ENCODE measurements at regions not wholly inside any gene's neighbourhood (a gene's known extent, or its start where the extent isn't known, plus 50 kb on each side); places are given as distances from the start of the nearest gene placed in this dataset.

DNA sequence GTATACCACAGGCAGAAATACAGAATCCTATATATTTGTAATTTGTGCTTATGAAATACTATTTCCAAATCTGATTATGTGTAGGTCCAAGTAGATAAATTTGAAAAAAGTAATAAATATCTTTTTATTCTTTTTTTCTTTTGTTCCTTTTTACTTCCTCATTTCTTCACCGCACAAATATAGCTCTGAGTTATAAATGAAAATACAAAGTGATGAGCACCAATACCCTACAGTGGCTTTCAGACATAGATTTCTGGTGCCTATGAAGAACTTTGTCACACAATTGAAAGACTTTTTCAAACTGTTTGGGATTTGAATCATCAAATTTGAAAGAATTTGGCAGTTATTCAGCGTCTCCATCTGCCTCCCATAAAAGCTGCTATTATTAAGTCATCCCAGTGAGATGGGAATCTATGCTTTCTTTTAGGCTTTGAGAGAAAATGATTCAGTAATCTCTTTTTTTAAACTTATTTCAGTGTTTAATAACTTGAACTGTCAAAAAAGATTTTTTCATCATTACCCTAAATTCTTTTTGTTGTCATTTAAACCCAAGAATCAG lies 363.6 kb upstream of the GOLIM4 start:
- no peaks in the 10 kb centered on the region for H3K27me3 Mint-ChIP-seq
- no peaks in the 10 kb centered on the region for H3K36me3 Mint-ChIP-seq (ENCODE audit: insufficient read depth)

DNA sequence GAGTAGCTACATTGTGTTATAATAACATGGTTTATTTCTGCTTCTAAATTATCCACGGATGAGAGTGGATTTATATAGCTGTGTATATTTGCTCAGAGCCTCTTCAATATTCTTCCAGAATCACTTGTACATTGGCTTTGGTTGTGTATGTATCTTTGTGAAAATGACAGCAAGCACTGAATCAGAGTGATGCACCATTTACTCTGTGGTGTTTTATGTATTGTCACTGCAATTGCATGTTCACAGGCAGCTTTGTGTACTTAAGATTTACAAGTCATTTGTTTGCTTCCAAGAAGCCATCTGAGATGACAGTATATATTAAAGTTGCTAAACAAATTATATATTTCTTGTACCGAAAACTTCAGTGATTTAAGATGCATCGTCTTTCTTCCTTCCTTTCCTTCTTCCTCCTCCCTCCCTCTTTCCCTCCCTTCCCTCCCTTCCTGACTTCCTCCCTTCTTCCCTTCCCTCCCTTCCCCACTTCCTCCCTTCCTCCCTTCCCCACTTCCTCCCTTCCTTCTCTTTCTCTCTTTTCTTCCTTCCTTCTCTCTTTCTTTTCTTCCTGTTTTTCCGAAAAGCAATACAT lies 362.3 kb upstream of the GOLIM4 start:
- H3K4me3 Mint-ChIP-seq = no peak overlapping the region
- peaks cover 26% of the 10 kb centered on the region for H3K9me3 Mint-ChIP-seq
- H3K4me1 Mint-ChIP-seq = no peaks in the 10 kb centered on the region
- no peaks in the 10 kb centered on the region for H3K27me3 Mint-ChIP-seq
- H3K27ac Mint-ChIP-seq (ENCODE audit: low read depth) = no peak overlapping the region
- ATAC-seq (replicated peaks; ENCODE audit: extremely low read depth, poor library complexity, severe bottlenecking) = no peak
- H3K36me3 Mint-ChIP-seq (ENCODE audit: insufficient read depth) = no peaks in the 10 kb centered on the region
- DNase-seq (ENCODE audit: low spot score in 2 of 2) = no peak

More for the DNA sequence above, 363.6 kb upstream of the GOLIM4 start:
- Mint-ChIP-seq H3K4me1 (no peaks in the 10 kb centered on the region), H3K9me3 (peaks cover 27% of the 10 kb centered on the region), H3K27ac (ENCODE audit: low read depth) (no peak overlapping the region), H3K4me3 (no peak overlapping the region)
- ATAC-seq (replicated peaks; ENCODE audit: extremely low read depth, poor library complexity, severe bottlenecking) (no peak), DNase-seq (ENCODE audit: low spot score in 2 of 2) (no peak)

DNA sequence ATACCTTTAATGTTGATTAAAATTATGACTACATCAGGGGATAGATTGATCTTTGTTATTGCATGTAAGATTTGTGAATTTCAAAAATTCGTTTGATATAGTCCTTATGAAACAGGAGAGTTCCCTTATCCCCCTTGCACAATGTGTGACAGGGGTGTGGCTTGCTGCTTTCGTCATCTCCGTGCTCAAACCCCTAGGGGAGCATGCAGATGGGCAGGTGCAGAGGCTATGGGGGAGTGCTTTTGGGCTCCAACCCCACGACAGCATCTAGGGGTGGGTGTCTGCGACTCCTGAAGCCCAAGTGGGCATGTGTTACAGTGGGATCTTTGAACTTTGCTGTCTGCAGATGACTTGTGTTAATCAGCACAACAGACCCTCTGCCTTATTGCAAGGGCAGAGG lies 360.1 kb upstream of the GOLIM4 start:
- H3K4me3 Mint-ChIP-seq = no peak overlapping the region
- peaks cover 12% of the 10 kb centered on the region for H3K9me3 Mint-ChIP-seq
- ATAC-seq (replicated peaks; ENCODE audit: extremely low read depth, poor library complexity, severe bottlenecking) (no peak), DNase-seq (ENCODE audit: low spot score in 2 of 2) (no peak)
- no peaks in the 10 kb centered on the region for H3K4me1 Mint-ChIP-seq
- H3K27me3 Mint-ChIP-seq = no peaks in the 10 kb centered on the region
- no peak overlapping the region for H3K27ac Mint-ChIP-seq (ENCODE audit: low read depth)
- no peaks in the 10 kb centered on the region for H3K36me3 Mint-ChIP-seq (ENCODE audit: insufficient read depth)

DNA sequence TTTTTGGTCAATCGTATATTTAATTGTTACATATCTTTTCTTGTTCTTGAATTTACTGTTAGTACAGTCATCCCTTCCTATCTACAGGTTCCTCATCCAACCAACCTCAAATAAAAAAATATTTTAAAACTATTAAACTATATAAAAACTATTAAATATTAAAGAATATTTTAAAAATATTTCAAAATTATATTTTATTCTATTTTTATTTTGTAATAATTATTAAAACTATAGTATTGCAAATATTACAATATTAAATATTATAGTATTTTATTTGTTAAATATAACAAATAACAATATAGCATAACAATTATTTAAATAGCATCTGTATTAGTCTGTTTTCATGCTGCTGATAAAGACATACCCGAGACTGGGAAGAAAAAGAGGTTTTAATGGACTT lies 357.9 kb upstream of the GOLIM4 start:
- H3K27ac Mint-ChIP-seq (ENCODE audit: low read depth) = no peak overlapping the region
- no peak for ATAC-seq (replicated peaks; ENCODE audit: extremely low read depth, poor library complexity, severe bottlenecking)
- no peaks in the 10 kb centered on the region for H3K27me3 Mint-ChIP-seq
- no peak overlapping the region for H3K4me3 Mint-ChIP-seq
- no peaks in the 10 kb centered on the region for H3K36me3 Mint-ChIP-seq (ENCODE audit: insufficient read depth)
- H3K4me1 Mint-ChIP-seq = no peaks in the 10 kb centered on the region
- DNase-seq (ENCODE audit: low spot score in 2 of 2) = no peak
- H3K9me3 Mint-ChIP-seq = peaks cover 12% of the 10 kb centered on the region

DNA sequence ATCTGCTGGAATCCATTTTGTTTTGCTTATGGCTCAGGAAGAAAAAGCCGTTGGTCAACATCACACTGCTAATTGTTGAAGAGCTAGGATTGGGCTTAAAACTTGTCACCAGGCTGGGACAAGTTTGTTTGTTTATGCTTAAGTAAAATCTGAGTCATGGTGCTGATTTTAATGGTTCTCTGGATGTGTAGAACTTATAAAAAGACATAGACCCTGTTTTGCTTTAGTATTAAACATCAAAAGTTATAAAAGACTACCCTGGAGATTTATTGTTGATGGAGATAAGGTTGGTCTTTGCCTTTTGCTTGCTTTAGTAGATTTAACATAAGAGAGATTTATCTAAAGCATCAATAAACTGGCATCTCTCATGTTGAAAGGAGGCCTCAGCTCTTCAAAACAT lies 348.2 kb upstream of the GOLIM4 start:
- Mint-ChIP-seq H3K27ac (ENCODE audit: low read depth) (no peak overlapping the region), H3K27me3 (no peaks in the 10 kb centered on the region), H3K36me3 (ENCODE audit: insufficient read depth) (no peaks in the 10 kb centered on the region), H3K4me1 (no peaks in the 10 kb centered on the region), H3K9me3 (peaks cover 9% of the 10 kb centered on the region), H3K4me3 (no peak overlapping the region)
- ATAC-seq (replicated peaks; ENCODE audit: extremely low read depth, poor library complexity, severe bottlenecking) (no peak), DNase-seq (ENCODE audit: low spot score in 2 of 2) (no peak)

DNA sequence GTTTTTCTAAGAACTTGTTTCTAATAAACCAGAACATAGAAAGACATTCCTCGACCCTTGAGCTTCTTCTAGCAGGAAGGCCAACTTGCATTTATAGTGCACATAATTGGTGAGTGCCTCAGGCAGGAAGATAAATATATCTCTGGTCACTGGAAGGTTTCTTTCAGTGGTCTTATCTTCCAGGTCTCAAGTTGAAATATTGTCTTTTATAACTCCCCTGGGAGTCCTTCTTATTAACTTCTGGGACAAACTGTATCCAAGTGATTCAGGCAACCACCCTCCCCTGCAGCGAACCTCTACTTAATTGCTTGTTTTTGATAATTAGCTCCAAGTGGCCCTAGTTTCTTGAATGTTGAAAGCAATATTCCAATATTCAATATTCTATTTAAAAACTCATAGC lies 346.8 kb upstream of the GOLIM4 start:
- DNase-seq (ENCODE audit: low spot score in 2 of 2) = no peak
- Mint-ChIP-seq H3K9me3 (peaks cover 9% of the 10 kb centered on the region), H3K27me3 (no peaks in the 10 kb centered on the region), H3K4me1 (no peaks in the 10 kb centered on the region), H3K4me3 (no peak overlapping the region), H3K36me3 (ENCODE audit: insufficient read depth) (no peaks in the 10 kb centered on the region), H3K27ac (ENCODE audit: low read depth) (no peak overlapping the region)
- ATAC-seq (replicated peaks; ENCODE audit: extremely low read depth, poor library complexity, severe bottlenecking) = no peak

DNA sequence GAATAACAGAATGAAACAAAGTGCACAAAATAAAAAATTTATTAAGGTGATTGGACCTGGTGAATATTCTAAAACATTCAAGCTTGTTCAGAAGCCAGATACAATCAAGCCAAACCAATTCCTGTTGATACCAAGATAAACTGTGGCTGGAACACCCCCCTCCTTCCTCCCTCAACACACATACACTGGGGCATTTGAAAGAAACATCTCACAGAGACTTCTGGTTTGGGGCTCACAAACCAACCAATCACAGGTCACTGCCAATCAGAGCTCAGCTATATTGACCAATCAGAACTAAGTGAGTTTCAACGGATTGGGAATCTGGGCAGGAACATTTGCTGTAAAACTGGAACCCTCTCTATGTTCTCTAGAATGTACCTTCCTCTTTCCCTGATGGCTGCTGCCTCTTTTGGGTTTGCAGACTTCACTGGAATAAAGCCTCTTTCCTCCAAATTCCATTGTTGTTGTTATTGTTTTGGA lies 340.6 kb upstream of the GOLIM4 start:
- Mint-ChIP-seq H3K9me3 (peaks cover 15% of the 10 kb centered on the region), H3K27me3 (no peaks in the 10 kb centered on the region), H3K36me3 (ENCODE audit: insufficient read depth) (no peaks in the 10 kb centered on the region), H3K27ac (ENCODE audit: low read depth) (no peak overlapping the region), H3K4me1 (no peaks in the 10 kb centered on the region), H3K4me3 (no peak overlapping the region)
- ATAC-seq (replicated peaks; ENCODE audit: extremely low read depth, poor library complexity, severe bottlenecking) (no peak), DNase-seq (ENCODE audit: low spot score in 2 of 2) (no peak)

DNA sequence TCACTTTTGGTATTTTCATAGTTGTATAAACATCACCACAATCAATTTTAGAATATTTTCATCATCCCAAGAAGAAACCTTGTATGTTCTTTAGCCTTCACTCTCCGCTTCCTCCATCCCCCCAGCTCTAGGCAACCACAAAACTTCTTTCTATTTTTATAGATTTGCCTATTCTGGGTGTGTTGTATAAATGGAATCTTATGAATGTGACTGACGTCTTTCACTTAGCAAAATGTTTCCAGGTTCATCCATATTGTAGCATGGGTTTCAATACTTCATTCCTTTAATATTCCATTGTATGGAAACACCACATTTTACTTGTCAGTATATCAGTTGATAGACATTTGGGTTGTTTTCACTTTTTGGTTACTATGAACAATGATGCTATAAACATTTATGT lies 335.8 kb upstream of the GOLIM4 start:
- ATAC-seq (replicated peaks; ENCODE audit: extremely low read depth, poor library complexity, severe bottlenecking) (no peak), DNase-seq (ENCODE audit: low spot score in 2 of 2) (no peak)
- Mint-ChIP-seq H3K27me3 (no peaks in the 10 kb centered on the region), H3K27ac (ENCODE audit: low read depth) (no peak overlapping the region), H3K4me1 (no peaks in the 10 kb centered on the region), H3K4me3 (no peak overlapping the region), H3K9me3 (peaks cover 9% of the 10 kb centered on the region), H3K36me3 (ENCODE audit: insufficient read depth) (no peaks in the 10 kb centered on the region)

DNA sequence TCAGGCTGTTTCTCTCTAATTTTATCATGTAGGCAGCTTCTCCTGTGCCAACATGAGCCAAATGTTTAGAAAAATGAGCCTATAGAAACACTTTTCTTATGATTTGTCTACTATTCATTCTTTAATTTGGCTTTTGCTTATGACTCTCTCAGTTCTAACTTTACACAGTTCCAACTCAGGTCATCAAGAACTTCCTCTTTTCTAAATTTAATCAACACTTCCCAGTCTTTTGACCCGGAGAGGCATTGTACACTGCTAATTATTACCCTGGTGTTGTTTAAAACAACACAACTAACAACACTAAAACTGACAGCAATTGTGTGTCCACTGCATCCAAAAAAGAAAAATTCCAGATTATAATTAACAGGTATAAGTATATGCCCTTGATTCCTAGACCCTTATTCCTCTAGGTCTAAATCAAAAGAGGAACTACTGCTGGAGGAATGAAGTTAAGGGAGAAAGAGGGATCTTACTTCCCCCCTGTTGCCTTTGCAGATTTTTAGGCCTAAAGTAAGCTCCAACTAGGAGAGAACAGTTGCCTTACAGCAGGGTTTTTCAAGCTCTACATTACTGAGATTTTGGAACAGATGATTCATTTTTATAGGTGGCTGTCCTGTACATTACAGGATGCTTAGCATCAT lies 332.2 kb upstream of the GOLIM4 start:
- Mint-ChIP-seq H3K27me3 (no peaks in the 10 kb centered on the region), H3K27ac (ENCODE audit: low read depth) (no peak overlapping the region), H3K4me1 (no peaks in the 10 kb centered on the region), H3K9me3 (peaks cover 17% of the 10 kb centered on the region), H3K36me3 (ENCODE audit: insufficient read depth) (no peaks in the 10 kb centered on the region), H3K4me3 (no peak overlapping the region)
- ATAC-seq (replicated peaks; ENCODE audit: extremely low read depth, poor library complexity, severe bottlenecking) (no peak), DNase-seq (ENCODE audit: low spot score in 2 of 2) (no peak)

DNA sequence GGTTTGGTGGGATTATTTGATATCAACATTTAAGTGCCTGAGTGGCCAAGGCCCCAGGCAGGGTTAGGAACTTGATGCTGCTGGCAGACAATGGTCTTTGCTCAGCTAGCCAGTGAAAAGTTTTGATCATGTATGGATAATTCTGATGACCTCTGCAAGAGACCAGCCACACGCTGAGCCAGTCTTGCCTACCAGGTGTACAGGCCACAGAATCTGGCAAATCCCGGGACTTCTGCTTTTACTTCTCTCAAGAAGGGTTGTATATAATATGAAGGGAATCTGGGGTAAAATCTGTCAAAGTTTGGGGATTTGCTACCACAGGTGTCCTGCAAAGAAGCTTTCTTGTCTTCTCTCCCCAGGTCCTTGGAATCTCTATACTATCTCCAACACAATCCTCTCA lies 331.4 kb upstream of the GOLIM4 start:
- no peak overlapping the region for H3K4me3 Mint-ChIP-seq
- ATAC-seq (replicated peaks; ENCODE audit: extremely low read depth, poor library complexity, severe bottlenecking) (no peak), DNase-seq (ENCODE audit: low spot score in 2 of 2) (no peak)

DNA sequence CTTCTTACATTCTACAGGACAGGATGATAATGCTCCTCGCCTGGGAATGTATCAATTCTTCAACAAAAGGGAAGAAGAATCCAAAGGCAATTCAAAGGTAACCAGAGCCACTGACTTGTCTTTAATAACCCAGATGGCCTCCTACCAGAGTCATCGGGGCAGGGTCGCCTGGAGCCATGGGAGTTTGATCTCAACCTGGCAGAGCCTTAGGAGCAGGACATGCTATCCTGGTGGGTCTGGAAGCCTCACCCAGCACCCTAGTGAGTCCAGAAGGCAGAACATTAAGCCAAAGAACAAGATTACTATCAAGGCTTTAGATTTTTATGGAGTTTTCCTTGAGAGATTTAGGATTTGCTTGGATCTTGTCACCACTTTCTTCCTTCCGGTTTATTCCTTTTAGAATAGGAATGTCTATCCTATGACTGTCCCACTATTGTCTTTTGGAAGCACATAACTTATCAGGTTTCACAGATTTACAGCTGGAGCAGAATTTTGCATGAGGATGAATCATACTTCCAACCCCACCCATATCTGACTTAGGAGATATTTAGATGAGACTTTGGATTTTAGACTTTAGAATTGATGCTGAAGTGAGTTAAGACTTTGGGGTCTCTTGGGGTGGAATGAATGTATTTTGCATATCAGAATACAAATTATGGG lies 330.3 kb upstream of the GOLIM4 start:
- Mint-ChIP-seq H3K27ac (ENCODE audit: low read depth) (no peak overlapping the region), H3K9me3 (peaks cover 12% of the 10 kb centered on the region), H3K4me1 (no peaks in the 10 kb centered on the region), H3K4me3 (no peak overlapping the region), H3K27me3 (no peaks in the 10 kb centered on the region), H3K36me3 (ENCODE audit: insufficient read depth) (no peaks in the 10 kb centered on the region)
- ATAC-seq (replicated peaks; ENCODE audit: extremely low read depth, poor library complexity, severe bottlenecking) = no peak
- DNase-seq (ENCODE audit: low spot score in 2 of 2) = no peak

More for the DNA sequence above, 331.4 kb upstream of the GOLIM4 start:
- no peaks in the 10 kb centered on the region for H3K36me3 Mint-ChIP-seq (ENCODE audit: insufficient read depth)
- no peaks in the 10 kb centered on the region for H3K4me1 Mint-ChIP-seq
- H3K27ac Mint-ChIP-seq (ENCODE audit: low read depth) = no peak overlapping the region
- no peaks in the 10 kb centered on the region for H3K27me3 Mint-ChIP-seq
- peaks cover 13% of the 10 kb centered on the region for H3K9me3 Mint-ChIP-seq

DNA sequence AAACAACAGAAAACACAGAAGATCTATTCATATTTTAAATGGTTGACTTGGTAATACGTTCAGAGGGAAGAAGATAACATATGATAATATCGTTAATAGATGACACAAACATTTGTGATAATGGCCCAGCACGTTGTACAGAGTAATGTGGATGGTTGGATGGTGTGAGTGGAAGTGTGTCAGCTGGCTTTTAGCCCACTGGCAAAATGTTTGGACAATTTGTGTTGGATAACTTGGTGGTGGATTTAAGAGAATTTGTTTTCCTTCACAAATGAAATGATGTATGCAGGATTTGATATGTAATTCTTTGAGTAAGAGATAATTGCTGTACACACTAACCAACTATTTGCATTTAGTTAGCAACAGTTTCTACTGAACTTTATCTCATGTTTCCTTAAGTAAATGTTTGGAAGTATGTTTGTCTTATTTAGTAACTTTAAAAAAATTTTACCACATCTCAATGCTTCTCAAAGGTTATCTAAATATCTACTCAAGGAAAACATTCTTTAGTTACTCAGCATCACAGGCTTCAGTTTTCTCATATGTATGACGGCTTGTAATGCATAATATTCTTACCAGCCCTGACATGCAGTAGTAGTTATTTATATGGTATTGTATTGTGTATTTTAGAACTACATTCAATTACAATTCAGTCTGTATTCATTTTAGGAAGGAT lies 328.5 kb upstream of the GOLIM4 start:
- no peak overlapping the region for H3K4me3 Mint-ChIP-seq
- no peak for ATAC-seq (replicated peaks; ENCODE audit: extremely low read depth, poor library complexity, severe bottlenecking)

More for the DNA sequence above, 328.5 kb upstream of the GOLIM4 start:
- Mint-ChIP-seq H3K4me1 (no peaks in the 10 kb centered on the region), H3K27ac (ENCODE audit: low read depth) (no peak overlapping the region), H3K27me3 (no peaks in the 10 kb centered on the region), H3K9me3 (peaks cover 12% of the 10 kb centered on the region), H3K36me3 (ENCODE audit: insufficient read depth) (no peaks in the 10 kb centered on the region)
- DNase-seq (ENCODE audit: low spot score in 2 of 2) = no peak

All from central memory CD8-positive, alpha-beta T cell (primary cell).